ENCODE measurements at regions not wholly inside any gene's neighbourhood (a gene's known extent, or its start where the extent isn't known, plus 50 kb on each side); places are given as distances from the start of the nearest gene placed in this dataset.

- Histone ChIP-seq H4K5ac (ENCODE audit: low read depth, low read length) (no peak overlapping the region), H3K27ac (ENCODE audit: insufficient read depth, low read length) (no peak overlapping the region), H3K9me1 (ENCODE audit: insufficient read depth, low read length) (no peaks in the 10 kb centered on the region), H3K9ac (ENCODE audit: low read depth, low read length) (no peak overlapping the region), H3K4me3 (ENCODE audit: insufficient read depth, low read depth, low read length) (no peak overlapping the region), H2BK120ac (ENCODE audit: low read depth, low read length) (no peak overlapping the region), H3K23ac (ENCODE audit: low read depth, low read length) (no peak overlapping the region), H4K8ac (ENCODE audit: low read depth in 2 of 2, low read length in 2 of 2) (no peak overlapping the region), H3K4me2 (ENCODE audit: low read depth, low read length) (no peak overlapping the region), H2BK5ac (ENCODE audit: low read depth, low read length, poor library complexity, severe bottlenecking) (no peak overlapping the region), H3K79me1 (ENCODE audit: low read depth in 1 of 2, low read length in 2 of 2) (no peaks in the 10 kb centered on the region), H3K27me3 (ENCODE audit: control insufficient read depth, insufficient read depth, low read length) (no peaks in the 10 kb centered on the region), H4K91ac (ENCODE audit: insufficient read depth, low read depth, low read length) (no peak overlapping the region), H3K14ac (replicated peaks; ENCODE audit: low read depth, low read length) (no peak overlapping the region), H3K9me3 (ENCODE audit: control insufficient read depth, insufficient read depth, low read length) (peaks cover 4% of the 10 kb centered on the region; the same call in 1 of the 2 replicates), H2BK15ac (ENCODE audit: low read depth, low read length) (no peak overlapping the region), H2BK20ac (ENCODE audit: low read depth, low read length) (no peak overlapping the region), H4K20me1 (ENCODE audit: insufficient read depth, low read length) (no peaks in the 10 kb centered on the region), H3K18ac (ENCODE audit: low read depth, low read length) (no peak overlapping the region), H3K4ac (ENCODE audit: low read depth, low read length) (no peak overlapping the region), H2AFZ (replicated peaks; ENCODE audit: low read length, poor library complexity) (no peak overlapping the region), H3K56ac (ENCODE audit: extremely low read depth, insufficient read depth, low read length) (no peak overlapping the region), H2AK5ac (ENCODE audit: low read depth, low read length) (no peak overlapping the region), H3K4me1 (ENCODE audit: control insufficient read depth, insufficient read depth, low read length) (no peaks in the 10 kb centered on the region), H2AK9ac (replicated peaks; ENCODE audit: low read depth, low read length, poor library complexity) (no peak overlapping the region), H3K36me3 (ENCODE audit: control insufficient read depth, insufficient read depth, low read length) (no peaks in the 10 kb centered on the region)
- no TSS peak for BruUV-seq (replicated peaks)
- ChIA-PET CTCF (interaction anchor here (0.6 kb wide), 1 partner anchor 199 kb away, joined by 3 read pairs; no protein-coding TSS in a partner anchor), POLR2A (ENCODE audit: unreplicated experiment) (no interaction called here)
- TF ChIP-seq MXI1 (IDR thresholded peaks at IDR 0.05; ENCODE audit: borderline replicate concordance, low read depth, low read length) (no peak), SMC3 (IDR thresholded peaks at IDR 0.05; ENCODE audit: low read depth, low read length) (no peak)
- in situ Hi-C loops (cut with MboI; ENCODE audit: low sequenced_read_pairs): no loop called here
- intact Hi-C loops (cut with micrococcal nuclease): no loop called here
- DNase-seq (no peak), ATAC-seq (ENCODE audit: low read depth) (no peak)
- dilution Hi-C loops (cut with HindIII; ENCODE audit: low sequenced_read_pairs, unreplicated experiment): no loop called here
Measured at GRCh38 chrX:146160443-146161203, 343.0 kb downstream of the SLITRK2 start.
